COLO668 (cell line): ENCODE measurements at regions not wholly inside any gene's neighbourhood (a gene's known extent, or its start where the extent isn't known, plus 50 kb on each side); places are given as distances from the start of the nearest gene placed in this dataset.
"Not testable (repeated sequence)": the region's sequence is repeated elsewhere in the genome, so short reads cannot be mapped to it uniquely, and the experiment has no call there.

Experiments
- DNase-seq: peaks from one replicate; lab custom pipeline; 2025; ENCODE audit not compliant: unreplicated experiment; lab: John Stamatoyannopoulos, UW

- no peak for DNase-seq
Observed at GRCh38 chr5:12095808-12096281, 191.6 kb upstream of the CTNND2 start.

GRCh38 chr5:12093586-12093985, 189.3 kb upstream of the CTNND2 start:
- no peak for DNase-seq

GRCh38 chr5:12080761-12081160, 176.5 kb upstream of the CTNND2 start:
- no peak for DNase-seq

GRCh38 chr5:12078286-12078685, 174.0 kb upstream of the CTNND2 start:
- DNase-seq = not testable (repeated sequence)

GRCh38 chr5:12073426-12073825, 169.2 kb upstream of the CTNND2 start:
- no peak for DNase-seq

GRCh38 chr5:12072441-12072840, 168.2 kb upstream of the CTNND2 start:
- no peak for DNase-seq

GRCh38 chr5:12071455-12071854, 167.2 kb upstream of the CTNND2 start:
- DNase-seq = no peak

GRCh38 chr5:12023614-12024241, 119.5 kb upstream of the CTNND2 start:
- DNase-seq = no peak

- DNase-seq = no peak
Observed at GRCh38 chr5:12022444-12022843, 118.2 kb upstream of the CTNND2 start.

- DNase-seq = no peak
Observed at GRCh38 chr5:12019306-12019705, 115.1 kb upstream of the CTNND2 start.

GRCh38 chr5:12017007-12017406, 112.8 kb upstream of the CTNND2 start:
- DNase-seq = no peak

GRCh38 chr5:12016159-12016746, 112.0 kb upstream of the CTNND2 start:
- no peak for DNase-seq

- no peak for DNase-seq
Observed at GRCh38 chr5:12013351-12013750, 109.1 kb upstream of the CTNND2 start.

- no peak for DNase-seq
Observed at GRCh38 chr5:12003680-12004079, 99.4 kb upstream of the CTNND2 start.

GRCh38 chr5:11998397-11998796, 94.2 kb upstream of the CTNND2 start:
- no peak for DNase-seq

- no peak for DNase-seq
Observed at GRCh38 chr5:11997942-11998341, 93.7 kb upstream of the CTNND2 start.

- no peak for DNase-seq
Observed at GRCh38 chr5:11992518-11992917, 88.3 kb upstream of the CTNND2 start.

- DNase-seq = no peak
Observed at GRCh38 chr5:11985993-11986392, 81.7 kb upstream of the CTNND2 start.

GRCh38 chr5:11984196-11984595, 80.0 kb upstream of the CTNND2 start:
- DNase-seq = no peak

GRCh38 chr5:11981986-11982385, 77.7 kb upstream of the CTNND2 start:
- DNase-seq = no peak

- no peak for DNase-seq
Observed at GRCh38 chr5:11977904-11978303, 73.7 kb upstream of the CTNND2 start.

- no peak for DNase-seq
Observed at GRCh38 chr5:11973469-11973868, 69.2 kb upstream of the CTNND2 start.

GRCh38 chr5:11963227-11963626, 59.0 kb upstream of the CTNND2 start:
- no peak for DNase-seq
